ENCODE measurements at regions not wholly inside any gene's neighbourhood (a gene's known extent, or its start where the extent isn't known, plus 50 kb on each side); places are given as distances from the start of the nearest gene placed in this dataset.

GRCh38 chr10:6843481-6843881 is 263.4 kb upstream of the PRKCQ start:
- TF ChIP-seq, protein P1, sequence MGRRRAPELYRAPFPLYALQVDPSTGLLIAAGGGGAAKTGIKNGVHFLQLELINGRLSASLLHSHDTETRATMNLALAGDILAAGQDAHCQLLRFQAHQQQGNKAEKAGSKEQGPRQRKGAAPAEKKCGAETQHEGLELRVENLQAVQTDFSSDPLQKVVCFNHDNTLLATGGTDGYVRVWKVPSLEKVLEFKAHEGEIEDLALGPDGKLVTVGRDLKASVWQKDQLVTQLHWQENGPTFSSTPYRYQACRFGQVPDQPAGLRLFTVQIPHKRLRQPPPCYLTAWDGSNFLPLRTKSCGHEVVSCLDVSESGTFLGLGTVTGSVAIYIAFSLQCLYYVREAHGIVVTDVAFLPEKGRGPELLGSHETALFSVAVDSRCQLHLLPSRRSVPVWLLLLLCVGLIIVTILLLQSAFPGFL (CRISPR knock-in tag; IDR thresholded peaks at IDR 0.05; ENCODE audit: borderline replicate concordance): no peak
- TF ChIP-seq, protein P2, sequence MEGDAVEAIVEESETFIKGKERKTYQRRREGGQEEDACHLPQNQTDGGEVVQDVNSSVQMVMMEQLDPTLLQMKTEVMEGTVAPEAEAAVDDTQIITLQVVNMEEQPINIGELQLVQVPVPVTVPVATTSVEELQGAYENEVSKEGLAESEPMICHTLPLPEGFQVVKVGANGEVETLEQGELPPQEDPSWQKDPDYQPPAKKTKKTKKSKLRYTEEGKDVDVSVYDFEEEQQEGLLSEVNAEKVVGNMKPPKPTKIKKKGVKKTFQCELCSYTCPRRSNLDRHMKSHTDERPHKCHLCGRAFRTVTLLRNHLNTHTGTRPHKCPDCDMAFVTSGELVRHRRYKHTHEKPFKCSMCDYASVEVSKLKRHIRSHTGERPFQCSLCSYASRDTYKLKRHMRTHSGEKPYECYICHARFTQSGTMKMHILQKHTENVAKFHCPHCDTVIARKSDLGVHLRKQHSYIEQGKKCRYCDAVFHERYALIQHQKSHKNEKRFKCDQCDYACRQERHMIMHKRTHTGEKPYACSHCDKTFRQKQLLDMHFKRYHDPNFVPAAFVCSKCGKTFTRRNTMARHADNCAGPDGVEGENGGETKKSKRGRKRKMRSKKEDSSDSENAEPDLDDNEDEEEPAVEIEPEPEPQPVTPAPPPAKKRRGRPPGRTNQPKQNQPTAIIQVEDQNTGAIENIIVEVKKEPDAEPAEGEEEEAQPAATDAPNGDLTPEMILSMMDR (IDR thresholded peaks at IDR 0.05): no peak
- TF ChIP-seq FOXK1 (CRISPR knock-in tag; IDR thresholded peaks at IDR 0.05) (no peak), MXD4 (CRISPR knock-in tag; IDR thresholded peaks at IDR 0.05; ENCODE audit: borderline replicate concordance) (no peak), KAT7 (CRISPR knock-in tag; IDR thresholded peaks at IDR 0.05; ENCODE audit: borderline replicate concordance) (no peak), NFE2L1 (CRISPR knock-in tag; IDR thresholded peaks at IDR 0.05) (no peak), MAX (CRISPR knock-in tag; IDR thresholded peaks at IDR 0.05) (no peak), USF1 (CRISPR knock-in tag; IDR thresholded peaks at IDR 0.05) (no peak), ATF3 (CRISPR knock-in tag; conservative IDR thresholded peaks at IDR 0.05) (no peak), USF2 (CRISPR knock-in tag; IDR thresholded peaks at IDR 0.05) (no peak), HMGA2 (CRISPR knock-in tag; IDR thresholded peaks at IDR 0.05) (no peak)
- TF ChIP-seq, protein P3, sequence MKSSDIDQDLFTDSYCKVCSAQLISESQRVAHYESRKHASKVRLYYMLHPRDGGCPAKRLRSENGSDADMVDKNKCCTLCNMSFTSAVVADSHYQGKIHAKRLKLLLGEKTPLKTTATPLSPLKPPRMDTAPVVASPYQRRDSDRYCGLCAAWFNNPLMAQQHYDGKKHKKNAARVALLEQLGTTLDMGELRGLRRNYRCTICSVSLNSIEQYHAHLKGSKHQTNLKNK (CRISPR knock-in tag; IDR thresholded peaks at IDR 0.05): no peak
